Karpas-422 (cell line): ENCODE measurements at regions not wholly inside any gene's neighbourhood (a gene's known extent, or its start where the extent isn't known, plus 50 kb on each side); places are given as distances from the start of the nearest gene placed in this dataset.
A peak's percentile ranks its signal among the peaks of the same experiment; 100 is the strongest.

Experiments used
- DNase-seq: peaks from one replicate; pipeline ENCODE4 v3.0.0-alpha.2; 2015
- H2AFZ ChIP-seq: fragments of 200-600 bp; sonication (generic); 2 replicates; pipeline ENCODE4 v1.6.1; 2014; ENCODE audit warnings: antibody characterized with exemption, low read length, mixed read lengths
- H3K27ac ChIP-seq: fragments of 200-600 bp; sonication (generic); 2 replicates; pipeline ENCODE4 v1.5.1; 2014; ENCODE audit warnings: mild to moderate bottlenecking, low read length, moderate library complexity
- H3K27me3 ChIP-seq: fragments of 200-600 bp; sonication (generic); 2 replicates; pipeline ENCODE4 v1.6.1; 2014; ENCODE audit warnings: low read length, mixed read lengths
- H3K36me3 ChIP-seq: fragments of 200-600 bp; sonication (generic); 2 replicates; pipeline ENCODE4 v1.6.1; 2014; ENCODE audit warnings: low read length, mixed read lengths; ENCODE audit not compliant: insufficient read depth
- H3K4me1 ChIP-seq: fragments of 200-600 bp; sonication (generic); 2 replicates; pipeline ENCODE4 v1.6.1; 2014; ENCODE audit warnings: mild to moderate bottlenecking, low read length, mixed read lengths
- H3K4me2 ChIP-seq: fragments of 200-600 bp; sonication (generic); 2 replicates; pipeline ENCODE4 v1.6.1; 2014; ENCODE audit warnings: low read length, low read depth, mild to moderate bottlenecking; ENCODE audit not compliant: poor library complexity, severe bottlenecking
- H3K4me3 ChIP-seq: fragments of 200-600 bp; sonication (generic); 2 replicates; pipeline ENCODE4 v1.5.1; 2014; ENCODE audit warnings: mild to moderate bottlenecking, antibody characterized with exemption, low read length, mixed read lengths
- H3K79me2 ChIP-seq: fragments of 200-600 bp; sonication (generic); 2 replicates; pipeline ENCODE4 v1.6.1; 2014; ENCODE audit warnings: mild to moderate bottlenecking, low read length, mixed read lengths
- H3K9ac ChIP-seq: fragments of 200-600 bp; sonication (generic); 2 replicates; pipeline ENCODE4 v1.6.0; 2014; ENCODE audit warnings: low read length
- H3K9me2 ChIP-seq: fragments of 200-600 bp; sonication (generic), shearing (Covaris generic); replicated peaks from 2 replicates; pipeline ENCODE4 v1.6.0; 2014; ENCODE audit warnings: mild to moderate bottlenecking, low read length, moderate library complexity; ENCODE audit not compliant: insufficient read depth
- H3K9me3 ChIP-seq: fragments of 300-700, 200-600 bp; sonication (generic); 2 replicates; pipeline ENCODE4 v1.6.1; 2014; ENCODE audit warnings: low read length, mixed read lengths
- H4K20me1 ChIP-seq: fragments of 200-600 bp; sonication (generic); 2 replicates; pipeline ENCODE4 v1.6.1; 2014; ENCODE audit warnings: mild to moderate bottlenecking, antibody characterized with exemption, low read length, low read depth; ENCODE audit not compliant: insufficient read depth

DNA sequence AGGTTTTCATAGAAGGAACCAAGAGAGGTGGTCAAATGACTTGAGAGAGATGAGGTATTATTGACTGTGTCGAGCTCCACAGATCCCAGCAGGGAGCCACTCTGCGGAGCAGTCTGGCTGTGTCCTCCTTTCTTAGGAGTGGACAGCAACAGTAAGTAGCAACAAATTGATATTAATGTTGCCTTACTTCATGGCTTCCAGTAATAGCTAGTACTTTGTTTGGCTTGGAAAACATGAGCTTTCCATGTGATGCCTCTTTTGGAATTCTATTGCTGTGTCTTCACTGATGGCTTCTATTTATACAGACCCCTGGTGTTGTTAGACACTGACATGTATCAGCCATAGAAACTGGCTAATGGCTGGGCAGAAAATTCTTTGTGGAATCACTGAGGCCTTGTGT lies 531.2 kb upstream of the CCDC196 start:
- Histone ChIP-seq H3K79me2 (no peaks in the 10 kb centered on the region), H3K9me3 (no peaks in the 10 kb centered on the region), H3K4me3 (no peak overlapping the region), H3K27me3 (peaks cover 2% of the 10 kb centered on the region; the same call in 1 of the 2 replicates), H3K27ac (no peak overlapping the region), H4K20me1 (no peaks in the 10 kb centered on the region), H3K9ac (no peak overlapping the region), H2AFZ (no peak overlapping the region), H3K4me1 (peaks cover 4% of the 10 kb centered on the region), H3K36me3 (no peaks in the 10 kb centered on the region), H3K9me2 (no peaks in the 10 kb centered on the region), H3K4me2 (no peak overlapping the region)
- DNase-seq: no peak

- H2AFZ ChIP-seq: no peak overlapping the region
- H3K79me2 ChIP-seq: no peaks in the 10 kb centered on the region
- H4K20me1 ChIP-seq: no peaks in the 10 kb centered on the region
- H3K36me3 ChIP-seq: no peaks in the 10 kb centered on the region
- no peaks in the 10 kb centered on the region for H3K9me3 ChIP-seq
- no peak overlapping the region for H3K4me3 ChIP-seq
- H3K4me1 ChIP-seq: no peaks in the 10 kb centered on the region
- no peak overlapping the region for H3K9ac ChIP-seq
- no peak overlapping the region for H3K27ac ChIP-seq
- no peaks in the 10 kb centered on the region for H3K27me3 ChIP-seq
- no peaks in the 10 kb centered on the region for H3K9me2 ChIP-seq
- DNase-seq: no peak
- no peak overlapping the region for H3K4me2 ChIP-seq
Observed at GRCh38 chr14:65957631-65958205, 528.5 kb upstream of the CCDC196 start.

GRCh38 chr14:65958664-65959562 lies 527.3 kb upstream of the CCDC196 start:
- no peaks in the 10 kb centered on the region for H3K79me2 ChIP-seq
- no peaks in the 10 kb centered on the region for H3K4me1 ChIP-seq
- H3K9me2 ChIP-seq: no peaks in the 10 kb centered on the region
- no peak overlapping the region for H3K27ac ChIP-seq
- no peak overlapping the region for H3K4me2 ChIP-seq
- no peak overlapping the region for H3K9ac ChIP-seq
- no peaks in the 10 kb centered on the region for H3K9me3 ChIP-seq
- H3K27me3 ChIP-seq: no peaks in the 10 kb centered on the region
- no peak overlapping the region for H2AFZ ChIP-seq
- H4K20me1 ChIP-seq: no peaks in the 10 kb centered on the region
- no peak overlapping the region for H3K4me3 ChIP-seq
- DNase-seq: peak; percentile 79
- H3K36me3 ChIP-seq: no peaks in the 10 kb centered on the region

DNA sequence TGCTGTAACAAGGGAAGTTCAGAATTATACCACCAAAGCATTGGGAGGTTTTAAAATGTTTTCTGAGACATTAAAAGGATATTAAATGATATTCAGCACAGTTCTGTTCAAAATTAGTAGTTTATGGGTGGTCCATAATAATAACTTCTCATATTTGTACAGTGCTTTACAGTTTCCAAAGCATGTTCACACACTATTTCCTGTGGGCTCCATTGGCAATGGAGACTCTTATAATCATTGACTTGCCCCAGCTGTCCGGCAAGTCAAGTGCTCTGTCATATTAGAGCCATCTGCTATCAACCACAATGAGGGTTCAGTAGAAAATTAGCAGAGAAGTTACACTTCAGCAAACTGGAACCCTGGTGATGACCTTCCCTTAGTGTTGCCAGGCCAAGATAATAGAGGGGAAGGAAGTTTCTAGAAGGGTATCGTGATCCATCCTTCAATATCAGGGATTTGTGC lies 526.6 kb upstream of the CCDC196 start:
- H3K27ac ChIP-seq: no peak overlapping the region
- no peaks in the 10 kb centered on the region for H3K9me3 ChIP-seq
- no peak overlapping the region for H3K9ac ChIP-seq
- H4K20me1 ChIP-seq: no peaks in the 10 kb centered on the region
- H3K36me3 ChIP-seq: no peaks in the 10 kb centered on the region
- H3K4me2 ChIP-seq: no peak overlapping the region
- H3K79me2 ChIP-seq: no peaks in the 10 kb centered on the region
- no peaks in the 10 kb centered on the region for H3K4me1 ChIP-seq
- no peaks in the 10 kb centered on the region for H3K27me3 ChIP-seq
- no peaks in the 10 kb centered on the region for H3K9me2 ChIP-seq
- H2AFZ ChIP-seq: no peak overlapping the region
- DNase-seq: no peak
- H3K4me3 ChIP-seq: no peak overlapping the region

DNA sequence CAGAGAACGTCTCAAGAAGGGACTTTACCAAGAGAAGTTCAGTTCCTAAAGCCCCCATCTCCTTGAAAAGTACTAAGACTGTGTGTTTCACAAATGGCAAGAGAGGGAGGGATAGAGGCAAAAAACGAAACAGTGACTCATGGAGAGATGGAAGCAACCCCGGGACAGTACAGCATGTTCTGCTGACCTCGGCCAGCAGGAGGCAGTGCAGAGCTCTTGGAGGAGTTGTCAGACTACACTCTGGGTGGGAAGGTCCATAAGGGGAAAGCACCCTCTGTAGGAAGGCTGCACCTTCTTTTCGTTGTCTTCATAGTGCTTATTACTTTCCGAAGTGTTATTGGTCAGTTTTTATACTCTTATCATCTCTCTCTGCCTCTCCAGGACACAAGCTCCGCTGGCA lies 525.2 kb upstream of the CCDC196 start:
- no peak overlapping the region for H3K4me2 ChIP-seq
- H3K4me3 ChIP-seq: no peak overlapping the region

DNA sequence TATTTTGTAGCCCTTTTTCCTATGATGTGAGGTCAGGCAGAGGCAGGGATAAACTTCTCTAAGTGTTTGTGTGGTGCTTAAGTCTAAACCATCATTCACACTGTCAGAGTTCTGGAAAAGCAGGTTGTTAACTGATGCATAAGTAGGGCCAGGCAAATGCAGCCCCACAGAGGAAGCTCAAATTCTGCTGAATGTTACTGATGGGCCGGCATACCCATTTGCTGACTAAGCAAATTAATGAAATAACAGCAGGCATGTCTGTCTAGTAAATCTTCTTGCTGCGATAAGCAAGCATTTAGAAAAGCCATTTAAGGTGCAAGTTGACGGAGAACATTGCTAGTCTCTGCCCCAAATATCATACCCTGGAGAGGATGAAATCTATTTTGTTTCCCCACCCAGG lies 523.2 kb upstream of the CCDC196 start:
- H3K4me1 ChIP-seq: no peaks in the 10 kb centered on the region
- no peak overlapping the region for H3K4me2 ChIP-seq
- no peaks in the 10 kb centered on the region for H3K27me3 ChIP-seq
- no peak for DNase-seq
- H3K4me3 ChIP-seq: no peak overlapping the region
- H3K9me2 ChIP-seq: no peaks in the 10 kb centered on the region
- no peaks in the 10 kb centered on the region for H3K9me3 ChIP-seq
- no peak overlapping the region for H3K9ac ChIP-seq
- no peaks in the 10 kb centered on the region for H3K79me2 ChIP-seq
- no peak overlapping the region for H2AFZ ChIP-seq
- H4K20me1 ChIP-seq: no peaks in the 10 kb centered on the region
- no peaks in the 10 kb centered on the region for H3K36me3 ChIP-seq
- no peak overlapping the region for H3K27ac ChIP-seq

More for the DNA sequence above, 525.2 kb upstream of the CCDC196 start:
- no peaks in the 10 kb centered on the region for H4K20me1 ChIP-seq
- no peaks in the 10 kb centered on the region for H3K9me3 ChIP-seq
- H3K36me3 ChIP-seq: no peaks in the 10 kb centered on the region
- no peaks in the 10 kb centered on the region for H3K9me2 ChIP-seq
- H3K27ac ChIP-seq: no peak overlapping the region
- no peak overlapping the region for H3K9ac ChIP-seq
- H3K4me1 ChIP-seq: no peaks in the 10 kb centered on the region
- H2AFZ ChIP-seq: no peak overlapping the region
- peak; percentile 90 for DNase-seq
- H3K79me2 ChIP-seq: no peaks in the 10 kb centered on the region
- no peaks in the 10 kb centered on the region for H3K27me3 ChIP-seq

DNA sequence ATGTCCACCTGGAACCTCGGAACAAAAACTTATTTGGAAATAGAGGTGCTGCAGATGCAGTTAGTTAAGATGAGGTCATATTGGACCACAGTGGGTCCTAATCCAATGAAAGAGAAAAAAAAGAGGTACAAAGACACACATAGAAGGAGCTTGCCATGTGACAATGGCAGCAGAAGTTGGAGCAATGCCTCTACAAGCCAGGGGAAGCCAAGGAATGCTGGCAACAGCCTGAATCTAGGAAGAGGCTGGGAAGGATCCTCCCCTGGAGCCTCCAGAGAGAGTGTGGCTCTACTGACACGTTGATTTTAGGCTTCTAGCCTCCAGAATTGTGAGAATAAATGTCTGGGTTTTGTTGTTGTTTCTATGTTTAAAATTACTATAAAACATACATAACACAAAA lies 521.8 kb upstream of the CCDC196 start:
- H3K36me3 ChIP-seq: no peaks in the 10 kb centered on the region
- H3K27me3 ChIP-seq: no peaks in the 10 kb centered on the region
- H3K4me2 ChIP-seq: no peak overlapping the region
- no peaks in the 10 kb centered on the region for H3K4me1 ChIP-seq
- no peak for DNase-seq
- no peak overlapping the region for H3K4me3 ChIP-seq
- no peaks in the 10 kb centered on the region for H3K9me3 ChIP-seq
- no peak overlapping the region for H3K9ac ChIP-seq
- no peaks in the 10 kb centered on the region for H3K79me2 ChIP-seq
- no peak overlapping the region for H3K27ac ChIP-seq
- H2AFZ ChIP-seq: no peak overlapping the region
- H3K9me2 ChIP-seq: no peaks in the 10 kb centered on the region
- H4K20me1 ChIP-seq: no peaks in the 10 kb centered on the region

DNA sequence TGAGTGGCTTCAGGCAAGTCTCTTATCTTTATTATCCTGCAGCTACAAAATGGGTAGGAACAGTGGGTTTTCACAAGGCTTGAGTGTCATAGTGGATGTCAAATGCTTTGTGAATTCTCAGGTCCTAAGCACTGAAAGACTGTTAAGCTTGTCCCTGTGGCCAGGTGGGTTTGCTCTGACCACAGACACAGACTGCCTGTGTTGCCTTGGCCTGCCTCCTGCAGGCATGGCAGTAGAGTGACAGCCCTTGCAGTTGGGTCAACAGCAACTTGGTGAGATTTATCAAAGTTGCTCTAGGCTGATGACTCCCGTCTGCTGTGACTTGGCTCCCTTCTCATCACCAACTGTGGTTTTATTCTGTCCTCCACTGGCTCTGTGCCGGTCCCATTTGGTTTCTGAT lies 520.0 kb upstream of the CCDC196 start:
- H3K9me2 ChIP-seq: no peaks in the 10 kb centered on the region
- H3K4me3 ChIP-seq: no peak overlapping the region
- no peak overlapping the region for H2AFZ ChIP-seq
- H3K27me3 ChIP-seq: no peaks in the 10 kb centered on the region
- no peak for DNase-seq
- H3K4me2 ChIP-seq: no peak overlapping the region
- H3K36me3 ChIP-seq: no peaks in the 10 kb centered on the region
- H3K4me1 ChIP-seq: no peaks in the 10 kb centered on the region
- no peaks in the 10 kb centered on the region for H3K79me2 ChIP-seq
- no peaks in the 10 kb centered on the region for H3K9me3 ChIP-seq
- H3K9ac ChIP-seq: no peak overlapping the region
- H3K27ac ChIP-seq: no peak overlapping the region
- H4K20me1 ChIP-seq: no peaks in the 10 kb centered on the region
